ENCODE measurements at regions not wholly inside any gene's neighbourhood (a gene's known extent, or its start where the extent isn't known, plus 50 kb on each side); places are given as distances from the start of the nearest gene placed in this dataset.
A peak's percentile ranks its signal among the peaks of the same experiment; 100 is the strongest.

- no peak for DNase-seq
- H2AFZ ChIP-seq (ENCODE audit: insufficient read depth, low read depth, low read length, poor library complexity, severe bottlenecking) = no peak overlapping the region
- Mint-ChIP-seq H3K27me3 (ENCODE audit: low read depth in 3 of 3) (peaks cover 2 to 19% (median 10%) of the 10 kb centered on the region in 3 donors), H3K27ac (no peak overlapping the region), H3K4me1 (peaks cover 2% of the 10 kb centered on the region), H3K36me3 (no peaks in the 10 kb centered on the region), H3K4me3 (no peak overlapping the region), H3K9me3 (no peaks in the 10 kb centered on the region)
- intact Hi-C loops (cut with micrococcal nuclease) = loop anchor here in 1 of 2 donors (5.0 to 10.0 kb wide), 2 partner anchors 138 to 680 kb away; no protein-coding TSS in a partner anchor
- no peaks in the 10 kb centered on the region for H3K9me3 ChIP-seq (replicated peaks in 1 of 2; ENCODE audit: control insufficient read depth in 1 of 2, insufficient read depth in 1 of 2, low read length in 2 of 2)
- H3K36me3 ChIP-seq (replicated peaks in 1 of 2; ENCODE audit: control insufficient read depth in 1 of 2, insufficient read depth in 2 of 2, low read length in 2 of 2) = no peaks in the 10 kb centered on the region
- no peaks in the 10 kb centered on the region for H4K20me1 ChIP-seq (ENCODE audit: insufficient read depth, low read length)
- H3K27me3 ChIP-seq (ENCODE audit: control insufficient read depth in 2 of 2, insufficient read depth in 2 of 2, low read length in 2 of 2) = no peaks in the 10 kb centered on the region
- H3K27ac ChIP-seq (ENCODE audit: low read depth in 1 of 2, low read length in 2 of 2) = no peak overlapping the region
- no peak overlapping the region for H3K9ac ChIP-seq (ENCODE audit: insufficient read depth, low read length, poor library complexity, severe bottlenecking)
- no peak overlapping the region for H3K4me3 ChIP-seq (replicated peaks in 1 of 3; ENCODE audit: low read depth in 2 of 3, low read length in 3 of 3)
- no peak overlapping the region for H3K4me2 ChIP-seq (replicated peaks; ENCODE audit: extremely low read depth, low read length, poor library complexity, severe bottlenecking)
- no peaks in the 10 kb centered on the region for H3K4me1 ChIP-seq (ENCODE audit: control insufficient read depth in 1 of 2, insufficient read depth in 2 of 2, low read length in 2 of 2)
- TF ChIP-seq, protein P1, sequence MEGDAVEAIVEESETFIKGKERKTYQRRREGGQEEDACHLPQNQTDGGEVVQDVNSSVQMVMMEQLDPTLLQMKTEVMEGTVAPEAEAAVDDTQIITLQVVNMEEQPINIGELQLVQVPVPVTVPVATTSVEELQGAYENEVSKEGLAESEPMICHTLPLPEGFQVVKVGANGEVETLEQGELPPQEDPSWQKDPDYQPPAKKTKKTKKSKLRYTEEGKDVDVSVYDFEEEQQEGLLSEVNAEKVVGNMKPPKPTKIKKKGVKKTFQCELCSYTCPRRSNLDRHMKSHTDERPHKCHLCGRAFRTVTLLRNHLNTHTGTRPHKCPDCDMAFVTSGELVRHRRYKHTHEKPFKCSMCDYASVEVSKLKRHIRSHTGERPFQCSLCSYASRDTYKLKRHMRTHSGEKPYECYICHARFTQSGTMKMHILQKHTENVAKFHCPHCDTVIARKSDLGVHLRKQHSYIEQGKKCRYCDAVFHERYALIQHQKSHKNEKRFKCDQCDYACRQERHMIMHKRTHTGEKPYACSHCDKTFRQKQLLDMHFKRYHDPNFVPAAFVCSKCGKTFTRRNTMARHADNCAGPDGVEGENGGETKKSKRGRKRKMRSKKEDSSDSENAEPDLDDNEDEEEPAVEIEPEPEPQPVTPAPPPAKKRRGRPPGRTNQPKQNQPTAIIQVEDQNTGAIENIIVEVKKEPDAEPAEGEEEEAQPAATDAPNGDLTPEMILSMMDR (IDR thresholded peaks at IDR 0.05) = no peak
- no peaks in the 10 kb centered on the region for H3K79me2 ChIP-seq (ENCODE audit: insufficient read depth, low read length)
- WGBS (ENCODE audit: insufficient coverage) = 88% methylated on average over 12 of the region's 17 CpGs
Observed at GRCh38 chr22:19632668-19633148, 81.6 kb upstream of the SEPTIN5 start.

DNA sequence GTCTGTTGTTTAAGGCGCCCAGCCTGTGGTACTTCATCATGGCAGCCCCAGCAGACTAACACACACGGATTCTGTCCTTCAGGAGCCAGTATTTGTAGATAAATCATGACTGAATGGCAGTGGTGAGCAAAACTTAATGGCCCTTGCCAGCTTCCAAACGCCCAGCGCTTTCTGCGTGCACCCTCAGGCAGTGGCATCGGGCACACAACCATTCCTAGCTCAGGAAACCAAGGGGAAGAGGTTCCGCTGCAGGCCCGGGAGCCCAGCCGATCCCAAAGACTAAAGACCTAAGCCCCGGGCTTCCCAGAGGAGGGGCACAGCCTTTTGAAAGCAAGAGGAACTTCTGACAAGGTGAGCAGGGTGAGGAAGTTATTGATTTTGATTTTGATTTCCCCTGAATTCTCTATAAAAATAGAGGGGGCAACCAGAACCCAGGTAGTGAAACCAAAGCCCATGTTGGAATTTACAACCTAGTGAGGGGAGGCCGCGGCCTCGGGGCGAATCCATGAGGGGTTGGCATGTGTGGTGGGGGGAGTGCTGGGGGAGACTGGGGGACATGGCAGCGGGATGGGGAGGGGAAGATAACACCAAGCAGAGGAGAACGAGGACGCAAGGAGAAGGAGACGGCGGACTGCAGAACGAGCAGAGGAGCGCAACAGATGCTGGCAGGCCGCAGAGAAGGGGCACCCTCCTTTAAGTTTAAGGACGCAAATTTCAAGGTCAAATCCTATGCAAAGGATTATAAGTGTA, 79.9 kb upstream of the SEPTIN5 start:
- H2AFZ ChIP-seq (ENCODE audit: insufficient read depth, low read depth, low read length, poor library complexity, severe bottlenecking) = no peak overlapping the region
- no peak overlapping the region for H3K4me2 ChIP-seq (replicated peaks; ENCODE audit: extremely low read depth, low read length, poor library complexity, severe bottlenecking)
- H3K27me3 Mint-ChIP-seq (ENCODE audit: low read depth in 3 of 3) = peaks cover 4 to 17% (median 10%) of the 10 kb centered on the region in 3 donors
- peak overlapping the region in 1 of 7 donors; percentile 47 for H3K27ac Mint-ChIP-seq
- H3K9me3 ChIP-seq (replicated peaks in 1 of 2; ENCODE audit: control insufficient read depth in 1 of 2, insufficient read depth in 1 of 2, low read length in 2 of 2) = no peaks in the 10 kb centered on the region
- H4K20me1 ChIP-seq (ENCODE audit: insufficient read depth, low read length) = no peaks in the 10 kb centered on the region
- no peak for DNase-seq
- H3K4me1 ChIP-seq (ENCODE audit: control insufficient read depth in 1 of 2, insufficient read depth in 2 of 2, low read length in 2 of 2) = no peaks in the 10 kb centered on the region
- TF ChIP-seq, protein P1 (IDR thresholded peaks at IDR 0.05) = no peak
- no peaks in the 10 kb centered on the region for H3K9me3 Mint-ChIP-seq
- H3K9ac ChIP-seq (ENCODE audit: insufficient read depth, low read length, poor library complexity, severe bottlenecking) = no peak overlapping the region
- WGBS (ENCODE audit: insufficient coverage) = 93% methylated on average over 14 of the region's 23 CpGs
- H3K4me3 Mint-ChIP-seq = no peak overlapping the region
- H3K36me3 ChIP-seq (replicated peaks in 1 of 2; ENCODE audit: control insufficient read depth in 1 of 2, insufficient read depth in 2 of 2, low read length in 2 of 2) = no peaks in the 10 kb centered on the region
- no peaks in the 10 kb centered on the region for H3K79me2 ChIP-seq (ENCODE audit: insufficient read depth, low read length)
- H3K27me3 ChIP-seq (ENCODE audit: control insufficient read depth in 2 of 2, insufficient read depth in 2 of 2, low read length in 2 of 2) = no peaks in the 10 kb centered on the region
- H3K4me3 ChIP-seq (replicated peaks in 1 of 3; ENCODE audit: low read depth in 2 of 3, low read length in 3 of 3) = no peak overlapping the region
- intact Hi-C loops (cut with micrococcal nuclease) = loop anchor here in 1 of 2 donors (5.0 to 10.0 kb wide), 2 partner anchors 140 to 682 kb away; no protein-coding TSS in a partner anchor
- H3K36me3 Mint-ChIP-seq = no peaks in the 10 kb centered on the region
- no peak overlapping the region for H3K27ac ChIP-seq (ENCODE audit: low read depth in 1 of 2, low read length in 2 of 2)
- H3K4me1 Mint-ChIP-seq = peaks cover 2% of the 10 kb centered on the region
